Activated naive CD4-positive, alpha-beta T cell treated with Interleukin-2 at 50 U/mL for 16 hours (primary cell): ENCODE measurements at regions not wholly inside any gene's neighbourhood (a gene's known extent, or its start where the extent isn't known, plus 50 kb on each side); places are given as distances from the start of the nearest gene placed in this dataset.
"Not testable (repeated sequence)": the region's sequence is repeated elsewhere in the genome, so short reads cannot be mapped to it uniquely, and the experiment has no call there.

Experiments
- DNase-seq: peaks from one replicate; pipeline ENCODE4 v3.0.0-alpha.2; 2020

GRCh38 chr7:145434811-145435210 lies 599.0 kb upstream of the TPK1 start:
- DNase-seq: no peak

- DNase-seq: no peak
Observed at GRCh38 chr7:145431834-145432233, 596.0 kb upstream of the TPK1 start.

GRCh38 chr7:145418481-145418880 lies 582.6 kb upstream of the TPK1 start:
- not testable (repeated sequence) for DNase-seq

- no peak for DNase-seq
Observed at GRCh38 chr7:145411066-145411465, 575.2 kb upstream of the TPK1 start.

- no peak for DNase-seq
Observed at GRCh38 chr7:145398758-145399157, 562.9 kb upstream of the TPK1 start.

GRCh38 chr7:145394126-145394525 lies 558.3 kb upstream of the TPK1 start:
- no peak for DNase-seq

GRCh38 chr7:145382762-145383161 lies 546.9 kb upstream of the TPK1 start:
- DNase-seq: no peak

GRCh38 chr7:145378197-145378596 lies 542.3 kb upstream of the TPK1 start:
- DNase-seq: no peak

GRCh38 chr7:145360511-145361100 lies 524.8 kb upstream of the TPK1 start:
- DNase-seq: no peak

GRCh38 chr7:145350334-145350733 lies 514.5 kb upstream of the TPK1 start:
- no peak for DNase-seq

GRCh38 chr7:145349452-145349851 lies 513.6 kb upstream of the TPK1 start:
- not testable (repeated sequence) for DNase-seq

- no peak for DNase-seq
Observed at GRCh38 chr7:145347271-145347670, 511.4 kb upstream of the TPK1 start.

GRCh38 chr7:145339319-145339718 lies 503.5 kb upstream of the TPK1 start:
- no peak for DNase-seq

- DNase-seq: no peak
Observed at GRCh38 chr7:145331522-145331921, 495.7 kb upstream of the TPK1 start.

- no peak for DNase-seq
Observed at GRCh38 chr7:145331076-145331475, 495.2 kb upstream of the TPK1 start.

GRCh38 chr7:145327646-145328045 lies 491.8 kb upstream of the TPK1 start:
- no peak for DNase-seq

GRCh38 chr7:145324081-145324480 lies 488.2 kb upstream of the TPK1 start:
- DNase-seq: no peak

GRCh38 chr7:145313551-145313950 lies 477.7 kb upstream of the TPK1 start:
- no peak for DNase-seq

GRCh38 chr7:145293754-145294153 lies 457.9 kb upstream of the TPK1 start:
- DNase-seq: no peak

GRCh38 chr7:145293228-145293701 lies 457.4 kb upstream of the TPK1 start:
- no peak for DNase-seq

GRCh38 chr7:145289384-145289783 lies 453.5 kb upstream of the TPK1 start:
- DNase-seq: no peak

- DNase-seq: no peak
Observed at GRCh38 chr7:145276118-145276517, 440.3 kb upstream of the TPK1 start.

GRCh38 chr7:145269418-145270161 lies 433.7 kb upstream of the TPK1 start:
- no peak for DNase-seq

GRCh38 chr7:145265180-145265579 lies 429.3 kb upstream of the TPK1 start:
- DNase-seq: no peak

GRCh38 chr7:145263886-145264285 lies 428.0 kb upstream of the TPK1 start:
- no peak for DNase-seq
